DOHH2 (cell line): ENCODE measurements at regions not wholly inside any gene's neighbourhood (a gene's known extent, or its start where the extent isn't known, plus 50 kb on each side); places are given as distances from the start of the nearest gene placed in this dataset.

Experiments used
- CTCF ChIP-seq: fragments of 200-600 bp; sonication (generic); IDR thresholded peaks from one replicate; pipeline ENCODE4 v1.5.1; 2014; ENCODE audit warnings: antibody characterized with exemption, mild to moderate bottlenecking, low read depth, low read length; ENCODE audit not compliant: poor library complexity, severe bottlenecking
- EZH2phosphoT487 ChIP-seq: fragments of 200-600 bp; sonication (generic); IDR thresholded peaks from 2 replicates; pipeline ENCODE4 v1.6.1; 2017; ENCODE audit warnings: borderline replicate concordance, mild to moderate bottlenecking, antibody characterized with exemption, low read length, moderate library complexity, mixed read lengths

- TF ChIP-seq CTCF (no peak), EZH2phosphoT487 (no peak)
Observed at GRCh38 chr2:17179145-17179808, 339.0 kb downstream of the RAD51AP2 start.
